SH-SY5Y (cell line): ENCODE measurements at regions not wholly inside any gene's neighbourhood (a gene's known extent, or its start where the extent isn't known, plus 50 kb on each side); places are given as distances from the start of the nearest gene placed in this dataset.

Source experiments
- GATA2 ChIP-seq: IDR thresholded peaks from 2 replicates; pipeline ENCODE4 v1.6.1; 2011; ENCODE audit warnings: mild to moderate bottlenecking, low read depth, low read length
- GATA3 ChIP-seq: IDR thresholded peaks from 2 replicates; pipeline ENCODE4 v1.6.1; 2011; ENCODE audit warnings: low read depth, mild to moderate bottlenecking, low read length, moderate library complexity

DNA sequence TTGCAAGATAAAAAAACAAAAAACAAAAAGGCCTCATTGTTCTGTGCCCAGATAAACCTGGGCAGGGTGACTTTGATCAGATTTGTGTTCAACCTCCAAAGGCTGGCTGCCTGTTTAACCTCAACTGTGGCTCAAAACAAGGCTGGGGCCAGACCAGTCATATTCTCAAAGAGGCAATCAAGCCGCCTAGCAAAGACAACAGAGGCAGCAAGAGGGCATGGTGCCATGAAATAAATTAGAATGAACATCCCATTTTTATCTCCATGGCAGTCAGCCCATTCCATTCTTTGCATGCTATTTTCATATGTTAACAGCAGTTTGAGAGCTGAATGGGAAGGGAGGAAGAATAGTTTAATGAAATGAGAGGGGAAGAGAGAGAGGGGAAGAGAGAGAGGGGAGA lies 1150.3 kb downstream of the TYW1 start:
- peak; percentile 98 for TF ChIP-seq GATA2
- TF ChIP-seq GATA3: peak; percentile 89
